HPDE6-E6E7 (cell line): ENCODE measurements at regions not wholly inside any gene's neighbourhood (a gene's known extent, or its start where the extent isn't known, plus 50 kb on each side); places are given as distances from the start of the nearest gene placed in this dataset.

Source experiments
- DNase-seq: peaks from one replicate; pipeline ENCODE4 v3.0.0; 2011; ENCODE audit warnings: missing footprints; ENCODE audit errors: extremely low spot score

GRCh38 chr15:36458411-36458810, 121.0 kb upstream of the CDIN1 start:
- DNase-seq: no peak

DNA sequence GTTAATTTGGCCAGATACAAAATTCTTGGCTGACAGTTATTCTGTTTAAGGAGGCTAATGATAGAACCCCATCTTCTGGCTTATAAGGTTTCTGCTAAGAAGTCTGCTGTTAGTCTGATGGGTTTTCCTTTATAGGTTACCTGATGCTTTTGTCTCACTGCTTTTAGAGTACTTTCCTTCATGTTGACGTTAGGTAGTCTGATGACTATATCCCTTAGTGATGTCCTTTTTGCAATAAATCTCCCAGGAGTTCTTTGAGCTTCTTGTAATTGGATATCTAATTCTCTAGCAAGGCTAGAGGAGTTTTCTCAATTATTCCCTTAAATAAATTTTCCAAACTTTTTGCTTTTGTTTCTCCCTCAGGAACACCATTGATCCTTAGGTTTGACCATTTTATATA, 114.1 kb upstream of the CDIN1 start:
- DNase-seq: no peak

DNA sequence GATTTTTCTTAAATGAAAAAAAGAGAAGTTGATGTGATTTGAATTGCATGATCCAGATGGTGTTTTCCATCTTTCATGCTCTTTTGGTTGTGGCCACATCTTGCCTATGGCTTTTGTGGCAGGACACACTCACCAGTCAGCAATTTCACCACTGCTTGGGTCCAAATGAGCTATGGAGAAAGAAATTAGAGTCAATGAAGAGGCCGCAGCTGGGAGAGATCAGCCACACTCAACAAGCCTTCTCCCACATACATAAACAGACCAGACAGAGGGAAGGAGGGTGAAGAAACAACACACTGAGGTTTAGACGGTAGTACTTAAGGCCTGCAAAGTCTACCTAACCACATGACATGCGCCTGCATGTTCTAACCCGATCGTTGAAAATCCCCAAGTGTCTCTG, 110.7 kb upstream of the CDIN1 start:
- DNase-seq: peak; percentile 25

GRCh38 chr15:36469311-36469966, 110.0 kb upstream of the CDIN1 start:
- DNase-seq: no peak

DNA sequence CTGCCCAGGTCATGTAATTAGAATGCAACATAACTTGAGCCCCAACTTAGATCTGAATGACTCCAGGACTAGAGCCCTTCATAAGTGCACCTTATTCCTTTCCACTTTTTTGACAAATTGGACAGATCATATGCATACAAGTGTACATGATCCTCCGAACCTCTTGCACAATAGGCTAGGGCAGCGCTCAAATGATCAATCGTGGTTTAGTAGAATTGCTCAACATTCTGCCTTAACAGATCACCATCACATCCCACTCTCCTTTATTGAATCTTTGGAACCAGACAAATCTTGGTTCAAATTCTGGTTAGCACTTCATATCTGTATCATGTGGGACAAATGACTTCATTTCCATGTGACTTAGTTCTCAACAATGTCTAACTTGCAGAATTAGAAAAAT, 106.8 kb upstream of the CDIN1 start:
- no peak for DNase-seq

DNA sequence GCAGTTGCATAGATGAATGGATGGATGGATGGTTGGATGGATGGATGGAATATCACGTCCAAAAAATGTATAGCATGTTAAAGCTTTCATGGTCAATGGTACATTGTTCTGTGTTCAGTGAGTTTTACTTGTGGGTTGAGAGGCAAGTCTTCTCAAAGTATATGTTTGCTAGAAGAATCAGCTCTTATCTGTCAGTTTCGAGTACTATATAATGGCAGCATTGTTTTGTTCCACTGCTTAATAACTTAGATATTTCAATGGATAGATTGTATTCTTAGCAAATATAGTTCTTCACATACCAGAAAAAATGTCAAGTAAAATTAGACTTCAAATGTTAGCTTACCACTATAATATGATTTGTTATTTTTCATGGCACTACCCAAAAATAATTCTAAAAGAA, 100.9 kb upstream of the CDIN1 start:
- no peak for DNase-seq

DNA sequence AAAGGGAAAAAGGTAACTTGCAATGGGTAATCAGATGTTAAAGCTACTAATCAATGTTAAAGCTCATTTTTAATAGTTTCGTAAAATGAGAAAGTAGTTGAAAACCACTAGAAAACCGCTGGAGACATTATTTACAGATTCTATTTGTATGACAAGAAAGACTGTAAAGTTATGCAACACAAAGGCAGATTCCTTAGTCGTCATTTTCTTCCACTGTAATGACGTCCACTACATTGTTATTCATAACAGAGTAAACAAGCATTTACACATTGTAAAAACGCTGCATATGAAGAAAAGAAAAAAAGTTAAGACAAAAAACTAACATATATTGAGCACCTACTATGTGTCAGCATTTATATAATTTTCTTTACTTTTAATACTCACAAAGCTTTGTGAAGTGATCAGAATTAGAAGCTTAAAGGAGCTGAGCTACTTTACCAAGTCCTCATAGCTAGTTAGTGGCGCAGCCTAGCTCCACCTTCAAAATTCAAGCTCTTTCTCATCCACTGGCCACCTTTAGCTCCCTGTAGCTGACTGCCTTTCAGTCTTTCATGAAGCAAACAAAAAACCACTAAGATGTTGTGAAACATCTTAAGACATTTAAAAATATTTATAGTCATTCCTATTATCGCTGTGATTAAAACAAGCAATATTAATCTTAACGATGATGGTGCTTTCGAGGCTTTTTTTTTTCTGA, 100.1 kb upstream of the CDIN1 start:
- no peak for DNase-seq

GRCh38 chr15:36481156-36481555, 98.3 kb upstream of the CDIN1 start:
- DNase-seq: no peak

DNA sequence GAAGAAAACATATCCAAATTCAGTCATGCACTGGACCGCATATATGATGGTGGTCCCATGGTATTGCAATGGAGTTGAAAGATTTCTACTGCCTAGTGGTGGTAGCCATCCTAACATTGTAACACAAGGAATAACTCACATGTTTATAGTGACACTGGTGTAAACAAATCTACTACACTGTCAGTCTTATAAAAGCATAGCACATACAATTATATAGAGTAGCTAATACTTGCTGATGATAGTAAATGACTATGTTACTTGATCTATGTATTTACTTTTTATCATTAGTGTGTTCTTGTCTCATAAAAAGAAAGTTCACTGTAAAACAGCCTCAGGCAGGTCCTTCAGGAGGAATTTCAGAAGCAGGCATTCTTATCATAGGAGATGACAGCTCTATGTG, 96.0 kb upstream of the CDIN1 start:
- no peak for DNase-seq

DNA sequence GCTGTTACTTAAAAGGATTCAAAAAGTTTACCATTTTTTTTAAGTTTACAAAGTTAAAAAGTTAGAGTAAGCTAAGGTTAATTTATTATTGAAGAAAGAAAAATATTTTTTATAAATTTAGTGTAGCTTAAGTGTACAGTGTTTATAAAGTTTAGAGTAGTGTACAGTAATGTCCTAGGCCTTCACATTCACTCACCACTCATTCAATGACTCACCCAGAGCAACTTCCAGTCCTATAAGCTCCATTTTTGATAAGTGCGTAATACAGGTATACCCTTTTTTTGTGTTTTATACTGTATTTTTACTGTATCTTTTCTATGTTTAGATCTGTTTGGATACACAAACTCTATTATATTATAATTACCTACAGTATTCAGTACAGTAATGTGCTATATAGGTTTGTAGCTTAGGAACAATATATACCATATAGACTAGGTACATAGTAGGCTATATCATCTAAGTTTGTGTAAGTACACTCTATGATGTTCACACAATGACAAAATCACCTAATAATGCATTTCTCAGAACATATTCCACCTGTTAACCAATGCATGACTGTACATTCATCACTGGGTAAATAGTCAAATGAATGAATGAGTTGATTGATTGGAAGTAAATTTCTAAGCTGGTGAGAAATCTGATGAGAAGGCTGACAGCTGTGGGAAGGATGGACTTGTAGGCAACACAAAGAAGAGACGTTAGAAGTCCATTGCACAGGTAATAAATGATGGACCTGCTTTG, 95.2 kb upstream of the CDIN1 start:
- no peak for DNase-seq

DNA sequence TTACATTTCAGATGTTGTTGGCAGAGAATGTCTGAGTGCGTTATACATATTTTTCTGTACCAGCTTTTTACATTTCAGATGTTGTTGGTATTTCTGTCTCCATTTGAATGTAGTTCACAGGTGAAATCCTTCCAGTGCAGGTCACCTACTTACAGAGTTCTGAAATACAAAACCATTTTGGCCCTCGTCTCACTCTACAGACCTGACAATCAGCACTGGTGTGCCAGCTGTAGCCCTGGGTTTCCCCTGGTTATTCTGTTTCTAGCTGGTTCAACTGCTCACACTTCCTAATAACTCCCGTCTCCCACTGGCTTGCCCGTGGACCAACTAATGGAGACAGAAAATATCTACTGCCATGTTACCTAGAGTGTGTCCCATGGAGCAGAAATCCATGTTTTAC, 87.5 kb upstream of the CDIN1 start:
- no peak for DNase-seq

GRCh38 chr15:36495456-36495991, 83.9 kb upstream of the CDIN1 start:
- DNase-seq: no peak

DNA sequence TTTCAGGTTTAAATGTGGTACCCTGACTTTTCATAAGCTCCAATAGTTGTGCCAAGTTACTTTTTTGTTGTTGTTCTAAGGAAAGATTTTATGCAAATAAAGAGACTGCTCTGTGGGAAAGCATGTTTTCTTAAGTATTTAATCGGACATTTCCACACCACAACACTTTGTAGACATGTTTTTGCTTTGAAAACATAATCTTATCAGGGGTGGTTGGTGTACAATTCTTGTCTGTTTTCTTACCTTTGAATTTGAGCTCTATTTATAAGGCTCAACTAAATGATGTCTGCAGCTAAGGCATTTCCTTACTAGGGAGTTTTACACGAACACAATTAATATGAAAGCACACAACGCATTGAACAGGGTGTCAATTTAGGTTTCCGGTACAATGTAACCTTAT, 81.5 kb upstream of the CDIN1 start:
- no peak for DNase-seq

DNA sequence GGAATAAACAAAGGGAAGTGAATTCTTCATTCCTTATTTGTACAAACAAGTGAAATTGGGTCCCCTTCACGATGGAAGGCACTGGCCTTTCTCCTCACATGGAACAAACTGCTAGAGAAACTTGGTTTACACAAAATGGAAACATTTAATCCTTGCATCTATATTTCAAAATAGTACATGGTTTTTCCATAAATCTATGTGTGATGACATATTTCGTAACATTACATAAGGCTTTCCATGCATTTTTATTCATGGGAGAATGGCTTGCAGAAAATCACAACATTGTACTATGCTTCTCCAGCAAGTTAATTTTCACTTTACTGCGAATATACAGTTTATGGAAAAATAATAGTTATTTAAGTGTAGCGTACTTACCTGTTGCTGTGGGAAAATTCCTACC, 81.0 kb upstream of the CDIN1 start:
- no peak for DNase-seq

GRCh38 chr15:36498916-36499315, 80.5 kb upstream of the CDIN1 start:
- no peak for DNase-seq

- no peak for DNase-seq
Observed at GRCh38 chr15:36499412-36500389, 79.7 kb upstream of the CDIN1 start.

DNA sequence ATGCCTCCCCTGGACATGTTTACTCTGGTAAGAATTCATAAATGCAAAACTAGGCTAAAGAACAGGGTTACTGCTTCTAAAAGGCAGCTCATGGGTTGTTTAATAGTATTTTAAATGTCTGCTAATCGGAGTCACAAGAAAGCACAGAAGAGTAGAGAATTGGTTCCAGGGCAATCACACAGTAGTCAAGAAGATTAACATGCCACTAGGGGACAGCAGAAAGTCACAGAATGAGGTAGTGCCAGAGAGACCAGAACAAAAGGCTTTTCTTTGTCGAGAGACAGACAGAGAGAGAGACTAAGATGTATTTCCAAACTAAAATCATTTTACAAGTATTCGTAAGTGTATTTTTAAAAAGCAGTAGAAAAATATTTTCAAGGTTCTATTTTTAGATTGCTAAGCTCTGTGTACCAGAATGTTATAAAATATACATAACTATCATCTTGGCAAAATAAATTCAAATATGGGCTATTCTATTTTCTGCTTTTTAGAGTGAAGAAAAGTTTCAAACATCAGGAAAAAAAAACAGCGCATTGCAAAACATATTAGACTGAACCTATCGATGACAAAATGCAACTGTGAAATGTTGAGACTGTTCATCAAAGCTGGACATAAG, 78.3 kb upstream of the CDIN1 start:
- peak; percentile 21 for DNase-seq

- DNase-seq: no peak
Observed at GRCh38 chr15:36502509-36502908, 76.9 kb upstream of the CDIN1 start.

GRCh38 chr15:36506733-36507356, 72.6 kb upstream of the CDIN1 start:
- no peak for DNase-seq

DNA sequence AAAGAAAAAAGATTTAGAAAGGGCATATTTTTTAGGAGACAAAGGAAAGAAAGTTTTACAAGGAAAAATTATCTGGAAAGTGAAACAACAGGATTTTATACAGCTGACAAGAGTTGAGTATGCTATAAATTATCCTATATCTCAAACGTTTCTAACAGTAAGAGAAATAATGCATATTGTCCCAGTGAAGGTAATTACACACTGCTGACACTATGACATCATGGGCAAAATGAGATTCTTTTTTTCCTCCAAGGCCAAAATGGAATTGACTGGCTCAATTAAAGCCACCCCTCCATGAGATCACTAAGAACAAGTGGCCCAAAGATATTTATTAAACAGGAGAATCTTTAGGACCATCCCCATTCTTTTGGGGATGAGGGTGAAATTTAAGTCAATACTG, 72.0 kb upstream of the CDIN1 start:
- no peak for DNase-seq

- no peak for DNase-seq
Observed at GRCh38 chr15:36511594-36511993, 67.8 kb upstream of the CDIN1 start.
